Left colon (tissue), 2 donors: ENCODE measurements at regions not wholly inside any gene's neighbourhood (a gene's known extent, or its start where the extent isn't known, plus 50 kb on each side); places are given as distances from the start of the nearest gene placed in this dataset.
"Not testable (repeated sequence)": the region's sequence is repeated elsewhere in the genome, so short reads cannot be mapped to it uniquely, and the experiment has no call there.

Experiments used
- ATAC-seq: fragments of 200-7000 bp; cut with Tn5 transposase; one replicate; pipeline ENCODE4 v1.9.1; 2020; ENCODE audit warnings: mild to moderate bottlenecking, moderate library complexity
- DNase-seq, 2 donors: peaks; one replicate each; pipeline ENCODE4 v3.0.0-alpha.2; 2020
- intact Hi-C, 2 donors: fragments of 100-400 bp; cut with DNase I in 1 of 2; cut with micrococcal nuclease in 1 of 2; formaldehyde crosslinking; loops; one replicate each; pipeline versions ENCODE4 v1.11.2 to v1.14.0; 2022; cut with DNase I, micrococcal nuclease
- donor health status: DM: no; HTN: no; CAD: no.
- donor health status: DM: yes; HTN: yes; CAD: no.

GRCh38 chr15:59798605-59798917 lies 109.4 kb upstream of the BNIP2 start:
- intact Hi-C loops: no loop called here
- no peak for ATAC-seq
- DNase-seq: no peak

- ATAC-seq (no peak), DNase-seq (no peak)
- intact Hi-C loops: no loop called here
These were observed 108.9 kb upstream of the BNIP2 start for GRCh38 chr15:59797756-59798604.

- intact Hi-C loops: no loop called here
- ATAC-seq (no peak), DNase-seq (no peak)
These were observed 105.2 kb upstream of the BNIP2 start for GRCh38 chr15:59794229-59794886.

GRCh38 chr15:59792359-59792758 lies 103.2 kb upstream of the BNIP2 start:
- ATAC-seq: no peak

GRCh38 chr15:59791755-59792154 lies 102.6 kb upstream of the BNIP2 start:
- DNase-seq (no peak), ATAC-seq (no peak)
- intact Hi-C loops: no loop called here

More at GRCh38 chr15:59792359-59792758, 103.2 kb upstream of the BNIP2 start:
- intact Hi-C loops: no loop called here
- no peak for DNase-seq

GRCh38 chr15:59791079-59791478 lies 102.0 kb upstream of the BNIP2 start:
- ATAC-seq: no peak
- intact Hi-C loops: no loop called here
- DNase-seq: no peak

GRCh38 chr15:59786466-59786865 lies 97.3 kb upstream of the BNIP2 start:
- intact Hi-C loops, ATAC-seq, DNase-seq: not testable (repeated sequence)

GRCh38 chr15:59785981-59786380 lies 96.9 kb upstream of the BNIP2 start:
- intact Hi-C loops: not testable (repeated sequence)

GRCh38 chr15:59783774-59784520 lies 94.8 kb upstream of the BNIP2 start:
- ATAC-seq, DNase-seq, intact Hi-C loops: not testable (repeated sequence)

More at GRCh38 chr15:59785981-59786380, 96.9 kb upstream of the BNIP2 start:
- not testable (repeated sequence) for ATAC-seq, DNase-seq

- intact Hi-C loops: no loop called here
These were observed 90.0 kb upstream of the BNIP2 start for GRCh38 chr15:59779110-59779509.

GRCh38 chr15:59764775-59765174 lies 75.7 kb upstream of the BNIP2 start:
- ATAC-seq (no peak), DNase-seq (no peak)
- intact Hi-C loops: no loop called here

More at GRCh38 chr15:59779110-59779509, 90.0 kb upstream of the BNIP2 start:
- DNase-seq (no peak), ATAC-seq (no peak)

- DNase-seq (no peak), ATAC-seq (no peak)
- intact Hi-C loops: no loop called here
These were observed 73.4 kb upstream of the BNIP2 start for GRCh38 chr15:59762558-59762957.

- DNase-seq (peak; percentile 18 to 32), ATAC-seq (peak; percentile 58)
- intact Hi-C loops: not testable (repeated sequence)
These were observed 71.1 kb upstream of the BNIP2 start for GRCh38 chr15:59760256-59760655.

- ATAC-seq (no peak), DNase-seq (no peak)
- intact Hi-C loops: no loop called here
These were observed 62.7 kb upstream of the BNIP2 start for GRCh38 chr15:59751552-59752413.

GRCh38 chr15:59746777-59747176 lies 57.7 kb upstream of the BNIP2 start:
- intact Hi-C loops: no loop called here
- no peak for ATAC-seq

GRCh38 chr15:59741274-59741906 lies 52.3 kb upstream of the BNIP2 start:
- DNase-seq (no peak), ATAC-seq (peak; percentile 58)
- intact Hi-C loops: no loop called here

More at GRCh38 chr15:59746777-59747176, 57.7 kb upstream of the BNIP2 start:
- DNase-seq: no peak

GRCh38 chr15:59739557-59740186 lies 50.6 kb upstream of the BNIP2 start:
- intact Hi-C loops: no loop called here
- no peak for DNase-seq
- ATAC-seq: no peak
